IPS-NIHi11 (cell line): ENCODE measurements at regions not wholly inside any gene's neighbourhood (a gene's known extent, or its start where the extent isn't known, plus 50 kb on each side); places are given as distances from the start of the nearest gene placed in this dataset.

Source experiments
- DNase-seq: peaks from one replicate; pipeline ENCODE4 v3.0.0; 2012; ENCODE audit warnings: mixed read lengths, low spot score

DNA sequence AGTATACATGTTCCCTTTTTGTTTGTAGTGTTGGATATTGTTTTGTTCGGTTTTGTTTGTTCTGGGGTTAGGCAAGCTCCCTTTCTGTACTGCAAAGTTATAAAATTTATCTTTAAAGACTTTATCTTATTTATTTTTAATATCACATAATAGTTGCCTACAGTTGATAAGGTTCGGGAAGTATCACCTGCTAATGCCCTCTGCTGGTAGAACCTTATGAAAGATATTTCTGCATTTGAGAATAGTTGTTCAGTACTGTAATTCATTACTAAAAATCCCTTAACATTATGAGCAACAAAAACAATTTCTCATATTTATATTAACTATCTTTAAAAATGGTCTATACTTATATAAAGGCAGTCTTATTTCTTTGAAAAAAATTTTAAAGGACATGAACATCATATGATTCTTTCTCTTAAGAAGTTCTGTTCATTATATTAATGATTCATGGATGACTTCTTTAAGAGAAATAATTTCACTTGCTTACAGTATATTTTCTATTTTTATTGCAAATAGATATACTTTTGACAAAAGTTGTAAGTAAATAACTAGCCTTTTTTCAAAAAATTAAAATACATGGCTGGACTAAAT lies 1126.8 kb downstream of the SI start:
- no peak for DNase-seq

DNA sequence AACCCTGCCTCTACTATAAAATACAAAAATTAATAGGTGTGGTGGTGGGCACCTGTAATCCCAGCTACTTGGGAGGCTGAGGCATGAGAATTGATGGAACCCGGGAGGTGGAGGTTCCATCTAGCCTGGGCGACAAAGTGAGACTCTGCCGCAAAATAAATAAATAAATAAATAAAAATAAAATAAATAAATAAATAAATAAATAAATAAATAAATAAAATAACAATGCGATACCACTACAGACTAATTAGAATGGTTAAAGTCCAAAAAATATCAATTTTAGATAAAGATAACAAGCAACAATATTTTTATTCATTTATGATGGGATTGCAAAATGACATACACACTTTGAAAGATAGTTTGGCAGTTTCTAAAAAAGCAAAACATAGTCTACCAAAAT lies 1131.5 kb downstream of the SI start:
- no peak for DNase-seq

DNA sequence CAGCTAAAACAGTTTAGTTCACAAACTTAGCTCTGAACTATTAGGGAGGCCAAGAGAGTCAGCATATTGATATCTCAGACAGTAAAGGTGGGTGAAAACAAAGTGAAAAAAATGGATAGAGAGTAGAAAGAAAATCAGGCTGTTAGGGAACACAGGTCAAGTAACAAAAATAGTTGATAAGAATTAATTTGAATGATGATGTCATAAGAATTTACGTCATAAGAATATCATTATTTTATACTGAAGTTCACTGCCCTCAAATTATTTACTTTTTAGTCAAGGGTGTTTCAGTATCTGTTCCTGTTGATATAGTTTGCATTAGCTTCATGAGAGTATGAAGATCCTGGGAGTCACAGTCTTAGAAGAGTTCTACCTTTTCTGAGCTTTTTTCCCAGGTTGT lies 1134.6 kb downstream of the SI start:
- DNase-seq, result no peak

DNA sequence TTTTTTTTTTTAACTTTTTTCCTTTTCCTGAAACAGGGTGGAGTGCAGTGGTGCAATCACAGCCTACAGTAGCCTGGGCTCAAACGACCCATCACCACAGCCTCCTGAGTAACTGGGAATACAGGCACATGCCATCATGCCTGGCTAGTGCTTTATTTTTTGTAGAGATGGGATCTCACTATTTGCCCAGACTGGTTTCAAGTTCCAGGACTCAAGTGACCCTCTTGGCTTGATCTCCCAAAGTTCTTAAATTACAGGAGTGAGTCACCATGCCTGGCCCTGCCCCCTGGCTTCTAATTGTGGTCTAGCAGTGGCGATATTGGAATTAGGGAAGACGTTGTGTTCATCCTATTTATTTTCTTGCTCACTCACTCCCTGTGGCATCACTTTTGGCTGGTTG lies 1138.4 kb downstream of the SI start:
- DNase-seq, result no peak

DNA sequence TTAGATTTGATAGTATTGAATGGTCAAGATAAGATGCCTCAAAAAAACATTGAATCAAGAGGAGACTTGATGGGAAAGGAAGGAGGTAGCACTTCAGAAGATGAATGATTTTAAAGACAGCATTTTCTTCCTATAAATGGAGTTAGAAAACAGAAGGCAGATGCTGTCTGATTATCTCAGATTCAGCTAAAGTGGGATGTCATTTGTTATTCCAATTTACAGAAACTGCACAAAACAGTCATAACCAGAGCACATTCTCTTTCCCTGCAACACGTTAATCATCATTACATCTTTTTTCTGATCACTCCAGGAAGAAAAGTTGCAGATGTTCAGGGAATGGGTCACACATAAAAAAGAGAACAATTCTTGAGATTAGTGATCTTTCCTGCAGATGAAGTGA lies 1141.8 kb downstream of the SI start:
- DNase-seq, result no peak

DNA sequence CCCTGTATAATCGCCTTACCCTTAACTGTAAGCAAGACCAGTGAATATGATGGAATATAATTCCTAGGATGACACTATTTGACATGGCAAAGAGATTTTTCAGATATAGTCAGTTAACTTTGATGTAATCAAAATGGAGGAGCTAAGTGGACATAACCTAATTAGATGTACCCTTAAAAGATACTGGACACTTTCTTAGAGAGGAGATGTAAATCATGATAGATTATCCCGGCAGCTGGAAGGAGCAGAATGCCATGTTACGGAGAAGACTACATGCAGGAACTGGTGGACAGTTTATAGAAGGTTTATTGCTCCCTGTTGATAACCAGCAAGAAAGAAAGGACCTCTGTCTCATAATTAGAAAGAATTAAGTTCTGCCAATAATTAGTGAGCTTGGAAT lies 1142.9 kb downstream of the SI start:
- DNase-seq, result no peak

DNA sequence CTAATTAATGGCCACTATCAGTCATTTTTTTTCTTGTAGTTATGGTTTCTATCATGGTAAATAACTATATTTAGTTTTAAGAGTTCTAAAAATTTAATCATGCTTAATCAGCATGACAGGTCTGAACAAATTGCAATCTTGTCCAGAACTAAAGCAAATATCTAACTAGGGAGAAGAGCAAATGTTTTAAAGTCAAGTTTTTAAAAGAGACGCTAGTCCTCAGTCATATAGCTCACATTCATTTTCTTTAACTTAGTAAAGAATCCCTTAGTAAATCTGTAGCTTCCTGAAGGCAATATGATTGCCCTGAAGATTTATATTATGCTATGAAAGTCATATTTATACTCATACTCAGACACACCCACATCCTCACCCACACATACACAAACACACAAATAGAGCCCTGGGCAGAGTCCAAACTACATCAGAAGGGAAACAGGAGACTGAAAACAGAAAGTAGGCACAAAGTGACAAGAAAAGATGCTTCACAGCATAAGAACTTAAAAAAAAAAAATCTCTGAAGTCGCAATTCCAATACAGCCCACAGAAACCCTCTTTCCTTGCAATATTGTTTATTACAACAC lies 1149.1 kb downstream of the SI start:
- no peak for DNase-seq

DNA sequence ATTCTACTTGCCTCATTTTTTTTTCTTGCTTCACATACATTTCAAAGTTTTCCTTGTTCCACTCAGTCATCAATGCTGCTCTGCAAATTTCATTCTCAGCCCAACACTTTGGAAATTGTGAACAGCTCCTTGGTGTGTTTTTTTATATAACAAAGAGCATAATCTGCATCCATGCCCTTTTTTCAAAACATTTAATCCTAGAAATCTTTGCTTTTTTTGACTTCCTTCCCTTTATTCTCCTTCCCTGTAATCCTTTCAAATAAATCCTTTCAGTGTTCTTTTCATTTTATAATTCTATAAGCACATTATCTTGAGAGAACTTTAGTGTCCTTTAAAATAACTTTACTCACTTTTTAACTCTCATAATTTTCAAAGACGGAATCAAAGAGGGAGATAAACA lies 1150.8 kb downstream of the SI start:
- no peak for DNase-seq

DNA sequence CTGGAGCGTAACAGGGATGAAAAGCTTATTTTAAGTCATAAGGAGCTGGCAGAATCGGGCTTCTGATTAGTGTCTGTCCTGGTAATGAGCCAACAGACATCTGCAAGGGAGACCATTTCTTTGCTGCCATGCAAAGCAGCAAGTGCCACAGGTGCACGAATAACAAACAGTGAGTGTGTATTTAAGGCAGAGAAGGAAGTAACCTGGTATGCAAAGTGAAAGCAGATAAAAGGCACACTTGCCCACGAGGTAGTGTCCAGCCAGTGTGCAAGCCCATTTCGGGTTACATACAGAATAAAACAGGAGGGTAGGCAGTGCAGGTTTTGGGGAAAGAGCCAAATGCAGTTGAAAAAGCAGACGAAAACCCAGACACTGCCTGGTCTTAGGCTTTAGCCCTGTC lies 1153.7 kb downstream of the SI start:
- no peak for DNase-seq

DNA sequence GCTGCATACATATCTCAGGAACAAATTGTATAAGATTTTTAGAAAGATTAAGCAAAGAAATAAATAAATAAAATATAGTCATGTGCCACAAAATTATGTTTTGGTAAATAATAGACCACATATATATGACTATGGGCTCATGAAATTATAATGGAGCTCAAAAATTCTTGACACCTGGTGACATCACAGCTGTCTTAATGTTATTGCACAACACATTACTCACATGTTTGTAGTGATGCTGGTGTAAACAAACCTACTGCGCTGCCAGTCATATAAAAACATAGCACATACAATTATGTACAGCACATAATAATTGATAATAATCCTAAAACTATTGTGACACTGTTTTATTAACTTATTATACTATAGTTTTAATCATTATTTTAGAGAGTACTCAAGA lies 1159.1 kb downstream of the SI start:
- DNase-seq, result no peak

DNA sequence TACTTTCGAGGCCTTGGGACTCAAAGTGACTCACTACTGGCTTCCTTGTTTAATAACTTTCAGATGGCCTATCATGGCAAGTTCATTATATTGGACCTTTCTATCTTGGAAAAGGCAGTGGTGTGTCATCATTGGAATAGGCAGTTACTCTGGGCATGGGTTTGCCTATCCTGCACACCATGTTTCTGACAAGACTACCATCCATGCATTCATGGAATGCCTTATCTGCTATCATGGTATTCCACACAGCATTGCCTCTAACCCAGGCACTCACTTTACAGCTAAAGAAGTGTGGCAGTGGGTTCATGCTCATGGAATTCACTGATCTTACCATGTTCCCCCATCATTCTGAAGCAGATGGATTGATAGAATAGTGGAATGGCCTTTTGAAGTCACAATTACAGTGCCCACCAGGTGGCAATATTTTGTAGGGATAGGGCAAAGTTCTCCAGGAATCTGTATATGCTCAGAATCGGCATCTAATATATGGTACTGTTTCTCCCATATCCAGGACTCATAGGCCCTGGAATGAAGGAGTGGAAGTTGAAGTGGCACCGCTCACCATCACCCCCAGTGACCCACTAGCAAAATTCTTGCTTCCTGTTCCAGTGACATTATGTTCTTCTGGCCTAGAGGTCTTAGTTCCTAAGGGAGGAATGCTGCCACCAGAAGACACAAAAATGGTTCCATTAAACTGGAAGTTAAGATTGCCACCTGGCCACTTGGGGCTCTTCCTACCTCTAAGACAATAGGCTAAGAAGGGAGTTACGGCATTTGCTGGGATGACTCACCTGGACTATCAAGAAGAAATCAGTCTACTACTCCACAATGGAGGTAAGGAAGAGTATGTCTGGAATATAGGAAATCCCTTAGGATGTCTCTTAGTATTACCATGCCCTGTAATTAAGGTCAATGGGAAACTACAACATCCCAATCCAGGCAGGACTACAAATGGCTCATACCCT lies 1161.4 kb downstream of the SI start:
- no peak for DNase-seq

DNA sequence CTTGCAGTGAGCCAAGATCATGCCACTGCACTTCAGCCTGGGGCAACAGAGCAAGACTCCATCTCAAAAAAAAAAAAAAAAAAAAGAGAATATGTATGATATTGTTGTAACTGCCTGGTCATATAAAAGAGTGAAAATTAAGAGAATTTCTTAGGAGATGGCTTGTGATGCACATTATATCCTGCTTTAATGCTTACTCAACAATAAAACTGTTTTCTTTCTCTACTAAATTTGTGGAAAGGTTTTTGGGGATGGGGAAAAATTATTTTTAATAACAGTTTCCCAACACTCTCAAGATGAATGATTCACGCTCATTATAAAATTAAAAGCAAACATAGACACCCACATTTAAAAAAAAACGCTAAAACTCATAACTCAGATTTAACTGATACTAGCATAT lies 1163.0 kb downstream of the SI start:
- no peak for DNase-seq

DNA sequence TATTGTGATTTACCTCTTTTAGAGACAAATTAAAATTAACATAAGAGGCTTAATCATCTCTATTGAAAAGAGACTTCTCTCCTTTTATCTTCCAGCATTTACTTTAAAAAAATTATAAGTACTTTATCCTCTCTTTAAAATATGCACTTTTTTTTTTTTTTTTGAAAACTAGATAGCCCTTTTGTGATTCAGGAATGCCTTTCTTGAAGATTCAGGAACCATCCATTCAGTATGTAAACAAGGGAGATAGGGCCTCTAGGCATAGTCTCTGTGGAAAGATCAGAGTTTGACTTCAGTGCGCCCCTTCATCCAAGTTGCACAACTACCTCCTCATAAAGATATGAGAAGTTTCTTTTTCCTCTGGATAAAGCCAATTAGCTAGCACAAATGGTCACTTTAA lies 1163.7 kb downstream of the SI start:
- DNase-seq, result peak; percentile 27

DNA sequence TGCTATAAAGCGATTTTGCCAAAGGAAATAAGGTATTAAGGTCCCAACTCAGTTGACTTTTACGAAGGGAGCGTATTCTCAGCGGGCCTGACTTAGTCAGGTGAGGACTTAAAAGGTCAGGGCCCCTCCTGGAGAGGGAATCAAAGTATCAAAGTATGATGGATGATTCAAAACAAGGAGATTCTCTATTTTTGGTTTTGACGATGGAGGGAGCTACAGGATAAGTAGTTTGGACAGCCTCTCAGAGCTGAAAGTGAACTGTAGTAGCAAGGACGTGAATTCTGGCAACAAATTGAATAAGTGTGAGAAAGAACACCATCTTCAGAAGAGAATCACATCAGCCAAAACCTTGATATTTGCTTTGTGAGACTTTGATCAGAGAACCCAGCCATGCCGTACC lies 1186.5 kb downstream of the SI start:
- no peak for DNase-seq

DNA sequence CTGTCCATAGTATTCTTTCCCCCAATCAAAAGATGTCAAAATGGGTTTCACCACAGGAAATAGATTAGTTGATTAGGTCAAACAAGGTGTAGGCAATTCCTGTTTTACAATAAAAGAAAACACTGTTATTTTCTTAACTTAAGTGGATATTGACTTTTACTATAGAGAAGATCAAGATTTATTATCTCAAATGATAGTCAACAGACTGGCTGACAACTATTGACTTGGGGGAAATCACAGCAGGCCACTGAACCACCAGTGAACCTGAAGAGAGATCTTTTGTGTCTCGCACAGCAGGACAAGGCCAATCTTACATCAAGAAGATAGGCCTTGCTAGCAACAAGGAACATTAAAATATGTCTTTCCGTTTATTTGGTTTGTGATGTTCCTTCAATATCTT lies 1187.6 kb downstream of the SI start:
- peak; percentile 33 for DNase-seq

DNA sequence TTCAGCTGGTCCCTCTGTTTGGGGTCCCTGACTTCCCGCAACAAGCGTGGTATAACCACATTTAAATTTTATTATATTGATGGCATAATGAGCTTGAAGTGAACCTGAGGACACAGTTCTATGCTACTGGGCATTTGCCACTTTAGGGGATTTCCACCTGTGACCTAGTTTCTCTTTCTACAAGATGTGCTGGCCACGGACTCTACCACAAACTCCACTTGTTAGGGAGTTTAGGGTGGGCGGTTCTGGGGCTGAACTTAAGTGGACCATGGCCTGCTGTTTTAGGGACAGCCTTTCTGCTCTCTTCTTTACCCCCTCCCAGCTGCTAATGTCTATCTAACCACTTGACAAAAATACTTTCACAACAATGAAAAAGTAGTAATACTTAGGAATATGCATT lies 1199.1 kb downstream of the SI start:
- DNase-seq, result no peak

DNA sequence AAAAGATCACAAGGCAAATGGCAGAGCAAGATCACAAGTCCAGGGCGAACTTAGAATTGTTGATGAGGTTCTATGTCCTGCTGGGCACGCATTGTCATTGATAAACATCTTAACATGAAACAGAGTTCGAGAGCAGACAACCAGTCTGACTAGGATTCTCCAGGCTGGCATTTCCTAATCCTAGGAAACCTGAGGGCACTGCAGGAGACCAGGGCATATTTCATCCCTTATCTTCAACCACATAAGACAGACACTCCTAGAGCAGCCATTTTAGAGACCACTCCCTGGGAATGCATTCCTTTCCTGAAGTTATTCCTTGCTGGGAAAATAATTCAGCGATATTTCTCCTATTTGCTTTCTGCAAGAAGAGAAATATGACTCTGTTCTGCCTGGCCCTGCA lies 1199.9 kb downstream of the SI start:
- no peak for DNase-seq

DNA sequence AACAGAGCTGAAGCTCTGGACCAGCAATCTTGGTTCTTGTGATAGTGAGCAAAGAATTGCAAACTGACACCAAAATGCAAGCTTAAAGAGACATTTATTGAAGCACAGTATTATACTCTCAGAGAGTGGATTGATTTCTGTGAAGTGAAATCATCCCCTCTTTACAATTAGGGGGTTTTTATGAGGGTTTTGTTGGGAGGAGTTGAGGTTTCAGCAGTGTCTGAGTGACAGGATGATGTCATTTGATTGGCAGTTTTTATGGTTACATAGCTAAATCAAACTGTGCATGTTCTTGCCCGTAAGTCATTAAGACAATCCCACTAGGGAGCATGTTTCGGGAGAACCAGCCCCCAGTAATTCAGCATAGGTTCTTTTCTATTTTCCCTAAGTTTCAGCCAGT lies 1200.5 kb downstream of the SI start:
- DNase-seq, result no peak

DNA sequence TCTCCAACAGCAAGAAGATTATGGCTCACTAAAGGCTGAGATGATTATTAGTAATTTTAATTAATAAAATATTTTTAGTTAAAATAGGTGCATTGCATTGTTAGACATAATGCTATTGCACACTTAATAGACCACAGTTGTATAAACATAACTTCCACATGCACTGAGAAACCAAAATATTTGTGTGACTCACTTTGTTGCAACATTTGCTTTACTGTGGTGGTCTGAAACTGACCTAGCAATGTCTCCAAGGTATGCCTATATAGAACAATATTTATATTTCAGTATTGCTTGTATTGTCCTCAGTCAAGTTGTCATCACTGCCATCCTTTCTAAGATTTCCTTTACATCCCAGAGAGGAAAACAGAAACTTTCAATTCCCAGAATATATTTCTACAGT lies 1215.2 kb downstream of the SI start:
- no peak for DNase-seq

DNA sequence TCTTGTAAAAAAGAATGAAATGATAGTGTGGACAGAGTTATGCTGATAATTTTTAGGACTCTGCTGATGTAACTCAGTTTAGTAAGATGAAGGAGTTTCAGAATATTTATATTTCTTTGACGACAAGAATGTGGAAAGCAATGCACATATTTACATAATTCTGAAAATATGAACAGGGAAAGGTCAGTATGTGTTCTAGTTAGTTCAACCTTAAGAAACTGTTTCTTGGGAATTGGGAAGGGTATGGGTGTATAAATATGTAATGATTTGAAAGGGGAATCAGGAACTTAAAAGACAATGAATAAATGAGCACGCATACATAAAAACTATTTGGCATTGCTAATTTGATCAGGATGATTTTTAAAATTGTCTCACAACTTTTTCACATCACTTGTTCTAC lies 1226.1 kb downstream of the SI start:
- no peak for DNase-seq

DNA sequence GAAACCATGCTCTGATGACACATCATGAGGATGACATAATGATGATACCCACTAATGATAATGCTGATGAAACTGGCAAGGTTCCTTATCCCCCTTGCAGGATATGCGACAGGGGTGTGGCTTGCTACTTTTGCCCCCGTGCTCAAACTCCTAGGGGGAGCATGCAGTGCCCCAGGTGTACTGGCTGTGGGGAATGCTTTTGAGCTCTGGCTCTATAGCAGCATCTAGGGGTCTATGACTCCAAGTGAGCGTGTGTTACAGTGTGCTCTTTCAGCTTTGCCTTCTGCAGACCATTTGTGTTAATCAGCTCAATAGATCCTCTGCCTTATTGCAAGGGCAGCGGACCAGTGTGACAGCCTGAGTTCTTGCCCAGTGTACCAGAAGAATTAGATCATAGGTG lies 1239.5 kb downstream of the SI start:
- peak; percentile 17 for DNase-seq

DNA sequence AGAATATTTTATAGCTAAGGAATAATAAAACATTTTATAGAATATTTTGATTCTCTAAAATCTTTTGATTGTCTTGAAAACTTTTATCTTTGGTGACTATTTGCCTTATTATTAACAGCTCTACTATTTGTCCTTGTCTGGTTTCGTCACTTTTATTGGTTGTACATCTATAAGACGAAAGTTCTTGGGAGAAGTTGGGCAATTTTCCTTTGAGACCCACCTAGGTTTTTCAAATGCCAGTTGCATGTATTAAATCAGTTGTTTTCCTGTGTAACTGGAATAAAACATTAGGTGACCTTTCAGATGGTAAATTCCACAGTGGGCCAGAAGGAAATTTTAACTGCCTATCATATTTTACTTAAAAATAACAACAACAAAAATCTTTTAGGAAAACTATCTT lies 1245.7 kb downstream of the SI start:
- DNase-seq, result no peak

DNA sequence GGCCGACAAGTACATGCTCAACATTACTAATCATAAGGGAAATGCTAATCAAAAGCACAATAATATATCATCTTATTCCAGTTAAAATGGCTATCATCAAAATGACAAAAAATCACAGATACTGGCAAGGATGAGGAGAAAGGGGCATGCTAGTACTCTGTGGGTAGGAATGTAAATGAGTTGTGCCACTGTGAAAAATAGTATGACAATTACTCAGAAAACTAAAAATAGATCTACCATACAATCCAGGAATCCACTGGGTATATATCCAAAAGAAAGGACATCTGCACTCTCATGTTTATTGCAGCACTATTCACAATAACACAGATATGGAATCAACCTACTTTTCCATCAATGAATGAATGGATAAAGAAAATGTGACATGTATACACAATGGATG lies 1256.5 kb downstream of the SI start:
- DNase-seq, result no peak

DNA sequence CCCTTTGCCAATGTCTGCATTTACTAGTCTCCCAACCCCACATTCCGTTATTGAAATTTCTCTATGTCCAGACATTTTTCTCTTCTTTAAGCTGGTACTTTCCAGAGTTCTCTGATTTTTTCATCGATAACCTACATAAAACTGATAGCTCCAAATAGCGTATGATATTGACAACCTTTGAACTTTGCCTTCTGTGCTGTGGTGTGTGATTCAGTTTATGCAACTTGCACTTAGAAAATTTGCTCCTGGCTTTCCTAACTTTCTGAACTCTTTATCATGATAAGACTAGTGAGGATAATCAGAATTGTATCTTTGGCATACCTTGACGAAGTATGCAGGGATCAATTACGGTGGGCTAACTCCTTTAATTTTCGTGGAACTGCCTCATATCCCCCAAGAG lies 1261.3 kb downstream of the SI start:
- no peak for DNase-seq
